Ishikawa (cell line): ENCODE measurements at regions not wholly inside any gene's neighbourhood (a gene's known extent, or its start where the extent isn't known, plus 50 kb on each side); places are given as distances from the start of the nearest gene placed in this dataset.

Experiments used
- CEBPB ChIP-seq: IDR thresholded peaks from 2 replicates; pipeline ENCODE4 v1.6.1; 2012
- CREB1 ChIP-seq: IDR thresholded peaks from 2 replicates; pipeline ENCODE4 v1.6.1; 2012; ENCODE audit warnings: low read depth
- EGR1 ChIP-seq: IDR thresholded peaks from 2 replicates; pipeline ENCODE4 v1.6.1; 2012
- EP300 ChIP-seq: IDR thresholded peaks from 2 replicates; pipeline ENCODE4 v1.6.1; 2012; ENCODE audit warnings: borderline replicate concordance
- FOXM1 ChIP-seq: IDR thresholded peaks from 2 replicates; pipeline ENCODE4 v1.6.1; 2012; ENCODE audit warnings: low read depth, borderline replicate concordance
- NFIC ChIP-seq: IDR thresholded peaks from 2 replicates; pipeline ENCODE4 v1.6.1; 2012
- RAD21 ChIP-seq: IDR thresholded peaks from 2 replicates; pipeline ENCODE4 v1.6.1; 2012; ENCODE audit warnings: low read depth
- TAF1 ChIP-seq: IDR thresholded peaks from 2 replicates; pipeline ENCODE4 v1.6.1; 2012; ENCODE audit warnings: low read depth, mild to moderate bottlenecking
- TCF12 ChIP-seq: IDR thresholded peaks from 2 replicates; pipeline ENCODE4 v1.6.1; 2012; ENCODE audit warnings: low read depth
- TEAD4 ChIP-seq: IDR thresholded peaks from 2 replicates; pipeline ENCODE4 v1.6.1; 2012
- YY1 ChIP-seq: IDR thresholded peaks from 2 replicates; pipeline ENCODE4 v1.6.1; 2012; ENCODE audit warnings: low read depth
- ZBTB7A ChIP-seq: IDR thresholded peaks from 2 replicates; pipeline ENCODE4 v1.6.1; 2012; ENCODE audit warnings: low read depth
- TF ChIP-seq, protein P1 (sequence below): IDR thresholded peaks from 2 replicates; pipeline ENCODE4 v1.6.1; 2012
- TF ChIP-seq, protein P2 (sequence below): IDR thresholded peaks from 2 replicates; pipeline ENCODE4 v1.6.1; 2012
- TF ChIP-seq, protein P3 (sequence below): IDR thresholded peaks from 2 replicates; pipeline ENCODE4 v1.6.1; 2012; ENCODE audit warnings: low read depth, mild to moderate bottlenecking

DNA sequence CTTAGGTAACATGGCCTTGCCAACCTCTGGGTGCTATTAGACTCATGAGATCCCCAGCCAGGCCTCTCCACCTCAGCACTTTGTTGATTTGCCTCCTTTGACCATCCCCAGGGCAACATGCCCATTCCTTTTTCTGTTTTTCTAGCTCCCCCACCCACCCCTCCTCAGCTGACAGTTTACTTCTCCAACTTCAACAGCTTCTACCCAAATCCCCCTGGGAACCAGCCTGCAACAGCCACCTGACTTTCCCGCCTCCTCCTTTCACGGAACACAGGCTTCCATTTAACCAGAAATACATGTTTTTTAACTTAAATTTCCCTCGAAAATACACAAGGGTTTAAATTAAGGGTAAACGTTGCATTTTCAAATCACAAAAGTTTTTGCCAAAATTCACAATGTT lies 117.3 kb downstream of the DLEU7 start:
- TF ChIP-seq TEAD4 (no peak), ZBTB7A (no peak), EP300 (no peak)
- TF ChIP-seq, protein P1, sequence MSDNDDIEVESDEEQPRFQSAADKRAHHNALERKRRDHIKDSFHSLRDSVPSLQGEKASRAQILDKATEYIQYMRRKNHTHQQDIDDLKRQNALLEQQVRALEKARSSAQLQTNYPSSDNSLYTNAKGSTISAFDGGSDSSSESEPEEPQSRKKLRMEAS: no peak
- TF ChIP-seq, protein P2, sequence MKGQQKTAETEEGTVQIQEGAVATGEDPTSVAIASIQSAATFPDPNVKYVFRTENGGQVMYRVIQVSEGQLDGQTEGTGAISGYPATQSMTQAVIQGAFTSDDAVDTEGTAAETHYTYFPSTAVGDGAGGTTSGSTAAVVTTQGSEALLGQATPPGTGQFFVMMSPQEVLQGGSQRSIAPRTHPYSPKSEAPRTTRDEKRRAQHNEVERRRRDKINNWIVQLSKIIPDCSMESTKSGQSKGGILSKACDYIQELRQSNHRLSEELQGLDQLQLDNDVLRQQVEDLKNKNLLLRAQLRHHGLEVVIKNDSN: no peak

DNA sequence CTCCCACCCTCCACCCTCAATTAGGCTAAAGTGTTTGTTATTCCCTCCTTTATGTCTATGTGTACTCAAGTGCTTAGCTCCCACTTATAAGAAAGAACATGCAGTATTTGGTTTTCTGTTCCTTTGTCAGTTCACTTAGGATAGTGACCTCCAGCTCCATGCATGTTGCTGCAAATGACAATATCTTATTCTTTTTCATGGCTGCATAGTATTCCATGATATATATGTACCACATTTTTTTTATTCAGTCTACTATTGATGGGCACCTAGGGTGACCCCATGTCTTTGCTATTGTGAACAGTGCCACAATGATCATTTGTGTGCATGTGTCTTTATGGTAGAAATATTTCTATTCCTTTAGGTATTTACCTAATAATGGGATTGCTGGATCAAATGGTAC lies 114.3 kb downstream of the DLEU7 start:
- TF ChIP-seq, protein P3, sequence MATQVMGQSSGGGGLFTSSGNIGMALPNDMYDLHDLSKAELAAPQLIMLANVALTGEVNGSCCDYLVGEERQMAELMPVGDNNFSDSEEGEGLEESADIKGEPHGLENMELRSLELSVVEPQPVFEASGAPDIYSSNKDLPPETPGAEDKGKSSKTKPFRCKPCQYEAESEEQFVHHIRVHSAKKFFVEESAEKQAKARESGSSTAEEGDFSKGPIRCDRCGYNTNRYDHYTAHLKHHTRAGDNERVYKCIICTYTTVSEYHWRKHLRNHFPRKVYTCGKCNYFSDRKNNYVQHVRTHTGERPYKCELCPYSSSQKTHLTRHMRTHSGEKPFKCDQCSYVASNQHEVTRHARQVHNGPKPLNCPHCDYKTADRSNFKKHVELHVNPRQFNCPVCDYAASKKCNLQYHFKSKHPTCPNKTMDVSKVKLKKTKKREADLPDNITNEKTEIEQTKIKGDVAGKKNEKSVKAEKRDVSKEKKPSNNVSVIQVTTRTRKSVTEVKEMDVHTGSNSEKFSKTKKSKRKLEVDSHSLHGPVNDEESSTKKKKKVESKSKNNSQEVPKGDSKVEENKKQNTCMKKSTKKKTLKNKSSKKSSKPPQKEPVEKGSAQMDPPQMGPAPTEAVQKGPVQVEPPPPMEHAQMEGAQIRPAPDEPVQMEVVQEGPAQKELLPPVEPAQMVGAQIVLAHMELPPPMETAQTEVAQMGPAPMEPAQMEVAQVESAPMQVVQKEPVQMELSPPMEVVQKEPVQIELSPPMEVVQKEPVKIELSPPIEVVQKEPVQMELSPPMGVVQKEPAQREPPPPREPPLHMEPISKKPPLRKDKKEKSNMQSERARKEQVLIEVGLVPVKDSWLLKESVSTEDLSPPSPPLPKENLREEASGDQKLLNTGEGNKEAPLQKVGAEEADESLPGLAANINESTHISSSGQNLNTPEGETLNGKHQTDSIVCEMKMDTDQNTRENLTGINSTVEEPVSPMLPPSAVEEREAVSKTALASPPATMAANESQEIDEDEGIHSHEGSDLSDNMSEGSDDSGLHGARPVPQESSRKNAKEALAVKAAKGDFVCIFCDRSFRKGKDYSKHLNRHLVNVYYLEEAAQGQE: no peak
- TF ChIP-seq EP300: no peak
- TF ChIP-seq, protein P1: no peak
- TF ChIP-seq NFIC: no peak
- no peak for TF ChIP-seq ZBTB7A
- TF ChIP-seq TEAD4: no peak
- TF ChIP-seq TCF12: no peak
- TF ChIP-seq YY1: no peak
- no peak for TF ChIP-seq RAD21
- no peak for TF ChIP-seq CEBPB
- no peak for TF ChIP-seq CREB1
- no peak for TF ChIP-seq EGR1
- TF ChIP-seq, protein P2: no peak
- no peak for TF ChIP-seq FOXM1
- no peak for TF ChIP-seq TAF1

DNA sequence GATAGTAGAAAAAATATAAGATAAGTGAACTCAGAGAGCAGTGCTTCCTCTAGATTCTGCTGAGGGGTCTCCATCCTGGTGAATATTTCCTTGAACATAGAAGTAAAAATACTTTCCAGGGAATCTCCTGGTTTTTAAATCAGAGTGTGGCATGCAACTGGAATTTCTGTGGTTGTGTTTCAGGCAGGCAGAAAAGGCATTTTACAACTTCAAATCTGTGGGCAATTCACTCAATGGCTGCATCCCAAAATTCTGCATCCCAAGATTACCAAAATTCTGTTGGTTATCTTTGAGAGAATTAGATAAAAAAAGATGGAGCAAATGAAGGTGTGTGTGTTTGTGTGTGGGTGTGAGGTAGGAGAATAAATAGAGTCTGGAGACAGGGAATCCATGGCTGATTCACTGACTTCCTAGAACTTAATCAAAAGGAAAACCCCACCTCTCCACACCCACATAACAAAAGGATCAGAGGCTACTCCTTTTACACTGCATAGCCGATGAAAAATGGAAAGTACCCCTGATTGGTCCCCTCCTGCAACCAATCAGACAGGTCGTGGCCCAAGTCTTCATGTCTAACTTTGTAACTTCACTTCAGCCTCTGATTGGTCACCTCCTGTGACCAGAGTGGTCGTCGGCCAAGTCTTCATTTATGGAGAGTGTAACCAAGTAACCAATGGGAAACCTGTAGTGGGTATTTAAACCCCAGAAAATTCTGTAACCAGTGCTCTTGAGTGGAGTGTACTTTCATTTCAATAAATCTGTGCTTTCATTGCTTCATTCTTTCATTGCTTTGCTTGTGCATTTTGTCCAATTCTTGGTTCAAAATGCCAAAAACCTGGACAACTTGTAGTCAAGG lies 112.8 kb downstream of the DLEU7 start:
- TF ChIP-seq TEAD4 (no peak), ZBTB7A (no peak), FOXM1 (no peak), CEBPB (no peak), TAF1 (no peak)
- TF ChIP-seq, protein P2: no peak

DNA sequence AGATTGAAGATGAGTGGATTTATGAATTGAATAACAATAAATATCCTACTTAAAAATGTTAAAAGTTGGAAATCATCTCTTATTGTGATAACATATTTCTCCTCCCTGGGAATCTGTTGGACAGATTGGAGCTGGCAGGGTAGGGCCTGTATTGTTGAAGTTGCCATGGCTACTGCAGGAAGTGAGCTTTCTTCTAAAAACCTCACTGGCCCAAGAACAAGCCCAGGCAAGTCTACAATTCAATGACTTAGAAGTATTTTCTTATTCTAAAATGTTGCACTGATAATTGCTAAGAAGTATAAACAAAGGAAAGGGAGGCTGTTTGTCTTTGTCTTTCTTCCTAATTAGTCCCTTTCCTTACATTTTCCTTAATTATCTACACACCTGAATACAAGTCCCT lies 112.1 kb downstream of the DLEU7 start:
- TF ChIP-seq ZBTB7A: no peak
- no peak for TF ChIP-seq TCF12
- TF ChIP-seq EP300: no peak

DNA sequence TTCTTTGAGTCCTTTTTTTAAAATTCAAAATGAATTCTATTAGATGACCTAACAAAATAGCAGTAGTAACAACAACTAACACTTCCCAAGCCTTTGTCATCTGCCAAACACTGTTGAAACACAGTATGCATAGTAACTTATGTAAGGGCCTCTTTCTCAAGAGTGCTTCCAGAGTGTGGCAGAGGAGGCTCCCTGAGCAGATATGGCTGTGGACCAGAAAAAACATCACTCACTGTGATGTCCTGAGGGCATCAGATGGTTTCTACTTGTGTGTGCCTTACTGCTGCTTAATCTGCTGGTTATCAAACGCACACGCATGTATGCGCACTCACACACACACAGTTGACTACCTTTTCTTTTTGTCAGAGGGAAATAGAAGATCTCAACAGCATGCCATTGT lies 110.8 kb downstream of the DLEU7 start:
- TF ChIP-seq, protein P3: no peak
- TF ChIP-seq, protein P2: no peak
- TF ChIP-seq TEAD4 (no peak), EP300 (no peak), NFIC (no peak), EGR1 (no peak), CREB1 (no peak), TCF12 (no peak), YY1 (no peak), FOXM1 (no peak), ZBTB7A (no peak)
- TF ChIP-seq, protein P1: no peak
